GM19324 (cell line): ENCODE measurements at regions not wholly inside any gene's neighbourhood (a gene's known extent, or its start where the extent isn't known, plus 50 kb on each side); places are given as distances from the start of the nearest gene placed in this dataset.
"Not testable (repeated sequence)": the region's sequence is repeated elsewhere in the genome, so short reads cannot be mapped to it uniquely, and the experiment has no call there.

Experiments used
- ATAC-seq: cut with Tn5 transposase; IDR thresholded peaks from one replicate; pipeline ENCODE4 v1.9.1; 2021; ENCODE audit warnings: mild to moderate bottlenecking, moderate library complexity; ENCODE audit not compliant: unreplicated experiment, low FRiP score

DNA sequence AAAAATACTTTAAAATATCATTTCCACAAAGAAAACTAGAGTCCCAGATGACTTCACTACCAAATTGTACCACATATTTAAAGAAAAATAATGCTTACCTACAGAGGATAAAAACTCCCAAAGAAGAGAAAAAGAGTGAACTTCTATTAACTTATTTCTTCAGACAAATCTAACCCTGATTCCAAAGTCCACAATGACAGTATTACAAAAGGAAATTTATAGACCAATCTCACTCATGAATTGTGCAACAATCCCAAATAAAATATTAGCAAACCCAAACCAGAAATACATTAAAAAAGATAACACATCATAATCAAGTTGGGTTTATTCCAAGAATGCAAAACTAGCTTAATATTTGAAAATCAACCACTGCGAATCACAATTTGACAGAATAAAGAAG lies 161.4 kb upstream of the GALNT2 start:
- no peak for ATAC-seq

DNA sequence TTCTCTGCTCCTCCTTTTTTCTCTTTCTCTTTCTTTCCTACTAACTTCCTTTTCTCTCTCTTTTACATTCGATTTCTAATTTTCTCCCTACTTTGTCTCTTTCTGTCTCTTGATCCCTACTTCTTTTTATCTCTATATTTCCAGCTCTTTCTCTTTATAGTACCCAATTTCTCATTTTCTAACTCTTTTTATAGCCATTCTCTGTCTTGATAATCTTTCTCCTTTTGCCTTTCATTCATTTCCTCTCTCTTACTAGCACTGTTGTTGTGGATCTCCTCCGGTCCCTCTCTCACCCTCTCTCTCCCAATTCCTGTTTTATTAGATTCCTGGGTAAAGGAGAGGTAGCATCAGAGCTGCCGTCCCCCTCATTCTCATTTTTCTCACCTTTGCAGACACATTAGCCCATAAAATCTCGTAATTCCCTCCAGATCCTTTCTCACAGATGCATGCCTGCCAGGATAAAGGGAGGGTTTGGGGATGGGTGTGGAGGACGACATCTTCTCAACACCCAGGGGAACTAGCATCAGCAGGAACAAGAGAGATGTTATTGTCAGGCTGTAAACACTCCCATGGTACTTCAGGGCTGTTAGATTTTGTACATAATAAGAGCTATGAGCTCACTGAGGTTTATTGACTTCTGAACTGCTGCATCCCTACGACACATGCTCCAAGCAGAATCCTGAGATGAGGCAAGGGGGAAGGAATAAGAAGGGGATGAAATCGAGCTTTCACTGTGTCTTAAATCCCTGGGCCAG lies 159.0 kb upstream of the GALNT2 start:
- no peak for ATAC-seq

DNA sequence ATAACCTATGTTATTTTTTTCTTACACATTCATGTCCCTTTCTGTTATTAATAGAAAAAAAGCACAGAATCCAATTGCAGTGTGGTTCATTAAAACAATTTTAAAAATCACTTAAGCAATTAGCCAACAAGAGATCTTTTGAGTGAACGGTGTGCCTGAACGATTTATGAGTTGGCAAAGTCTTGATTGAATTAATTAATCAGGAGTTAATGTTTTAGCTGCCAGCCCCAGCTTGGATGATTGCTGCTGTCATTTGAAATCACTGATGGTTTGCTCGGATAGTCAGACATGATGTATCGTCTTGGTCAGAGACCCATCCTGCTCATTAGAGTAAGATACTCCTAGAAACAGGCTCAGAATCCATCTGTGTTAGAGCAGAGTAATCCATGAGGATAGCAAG lies 158.3 kb upstream of the GALNT2 start:
- ATAC-seq: no peak

DNA sequence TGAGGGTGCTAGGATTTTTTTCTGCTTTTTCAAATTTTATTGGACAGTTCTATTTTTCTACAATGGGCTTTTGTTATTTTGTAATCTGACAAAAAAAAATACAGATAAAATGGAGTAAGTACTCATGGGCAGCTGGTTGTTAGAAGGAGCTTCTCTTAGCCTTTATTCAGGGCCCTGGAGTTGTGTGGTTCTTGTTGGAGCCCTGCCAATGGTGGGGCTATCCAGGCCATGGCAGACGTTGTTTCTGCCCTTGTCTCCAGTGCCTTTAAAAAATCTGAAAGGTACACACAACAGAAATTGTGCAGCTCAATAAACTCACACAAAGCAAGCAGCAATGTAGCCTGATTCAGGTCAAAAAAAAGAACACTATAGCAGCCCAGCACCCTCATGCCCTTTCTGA lies 153.5 kb upstream of the GALNT2 start:
- ATAC-seq: no peak

DNA sequence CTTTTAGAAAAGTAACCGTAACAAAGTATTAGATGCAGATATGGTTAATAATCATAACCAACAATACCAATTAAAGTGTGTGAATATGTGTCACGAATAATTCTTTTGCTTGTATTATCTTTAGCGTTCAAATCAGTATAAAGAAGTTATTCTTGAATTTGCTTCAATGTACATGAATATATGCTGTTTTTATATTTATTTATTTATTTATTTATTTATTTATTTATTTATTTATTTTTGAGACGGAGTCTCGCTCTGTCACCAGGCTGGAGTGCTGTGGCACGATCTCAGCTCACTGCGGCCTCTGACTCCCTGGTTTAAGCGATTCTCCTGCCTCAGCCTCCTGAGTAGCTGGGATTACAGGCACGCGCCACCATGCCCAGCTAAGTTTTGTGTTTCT lies 147.6 kb upstream of the GALNT2 start:
- not testable (repeated sequence) for ATAC-seq

DNA sequence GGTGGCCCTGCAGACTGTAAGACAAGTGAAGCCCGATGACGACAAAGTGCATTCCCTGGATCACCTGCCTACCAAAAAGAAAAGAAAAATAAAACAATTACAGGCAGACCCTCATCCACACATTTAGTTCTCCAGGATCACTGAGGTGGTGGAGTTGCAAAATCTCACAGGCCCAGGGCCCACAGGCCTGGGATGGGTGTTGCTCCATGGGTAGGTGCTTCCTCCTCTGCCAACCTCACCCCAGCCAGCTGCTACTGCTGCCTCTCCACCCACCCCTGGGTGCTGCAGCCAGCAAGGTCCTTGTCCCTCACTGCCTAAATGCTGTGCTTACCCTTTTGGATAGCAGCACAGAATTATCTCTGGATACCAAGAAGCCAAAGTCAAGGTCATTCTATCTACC lies 146.4 kb upstream of the GALNT2 start:
- no peak for ATAC-seq

DNA sequence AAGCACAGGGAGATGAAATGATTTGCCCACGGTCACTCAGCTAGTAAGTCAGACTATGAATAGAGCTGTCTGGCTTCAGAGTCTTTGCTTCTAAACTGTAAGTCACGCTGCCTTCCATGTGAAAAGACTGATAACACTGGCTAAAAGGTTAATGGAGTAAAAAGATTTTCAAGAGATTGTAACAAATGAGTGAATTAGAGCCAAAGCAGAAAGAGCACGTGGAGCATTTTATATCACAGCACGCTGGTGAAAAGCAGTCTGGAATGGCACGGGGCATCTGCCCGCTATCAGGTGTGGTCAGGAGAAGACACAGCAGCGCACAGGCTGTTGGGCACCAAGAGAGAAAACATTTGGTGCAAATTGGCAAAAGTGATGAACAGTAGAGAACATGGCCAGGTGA lies 144.8 kb upstream of the GALNT2 start:
- ATAC-seq: no peak

DNA sequence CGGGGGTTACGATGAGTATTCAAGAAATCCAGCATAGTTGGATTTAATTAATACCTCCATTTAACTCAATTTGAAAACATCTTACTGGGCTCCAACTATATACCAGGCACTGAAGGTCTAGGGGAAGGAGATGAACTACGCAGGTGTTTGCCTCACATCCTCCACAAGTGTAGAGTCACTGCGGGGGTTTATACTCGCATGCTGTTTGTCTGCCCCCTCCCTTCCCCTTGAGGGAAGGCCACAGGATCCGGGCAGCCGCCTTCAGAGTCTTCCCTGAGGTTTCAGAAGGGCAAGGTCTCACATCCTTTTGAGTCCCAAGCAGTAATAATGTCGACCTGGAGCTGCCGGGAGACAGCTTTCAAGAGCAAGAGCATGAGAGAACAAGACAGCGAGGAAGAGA lies 142.4 kb upstream of the GALNT2 start:
- no peak for ATAC-seq

DNA sequence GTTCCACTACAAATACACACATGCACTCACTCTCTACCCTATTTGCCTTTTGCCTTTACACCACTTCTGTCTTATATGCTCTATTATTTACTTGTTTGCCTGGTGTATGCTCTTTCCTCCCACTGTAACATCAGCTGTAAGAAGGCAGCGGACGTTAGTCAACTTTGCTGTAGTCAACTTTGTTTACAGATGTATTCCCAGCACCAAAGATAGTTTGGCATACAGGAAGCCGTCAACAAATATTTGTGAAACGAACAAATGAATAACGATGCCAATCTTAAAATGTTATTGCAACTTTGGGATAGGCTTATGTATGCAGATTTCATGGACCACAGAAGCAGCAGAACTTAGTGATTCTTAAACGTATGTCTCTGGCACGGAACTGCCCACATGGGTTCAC lies 138.3 kb upstream of the GALNT2 start:
- no peak for ATAC-seq

DNA sequence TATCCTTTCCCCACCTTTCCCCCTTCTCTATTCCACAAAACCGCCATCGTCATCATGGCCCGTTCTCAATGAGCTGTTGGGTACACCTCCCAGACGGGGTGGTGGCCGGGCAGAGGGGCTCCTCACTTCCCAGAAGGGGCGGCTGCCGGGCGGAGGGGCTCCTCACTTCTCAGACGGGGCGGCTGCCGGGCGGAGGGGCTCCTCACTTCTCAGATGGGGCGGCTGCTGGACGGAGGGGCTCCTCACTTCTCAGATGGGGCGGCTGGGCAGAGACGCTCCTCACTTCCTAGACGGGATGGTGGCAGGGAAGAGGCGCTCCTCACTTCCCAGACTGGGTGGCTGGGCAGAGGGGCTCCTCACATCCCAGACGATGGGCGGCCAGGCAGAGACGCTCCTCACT lies 135.3 kb upstream of the GALNT2 start:
- ATAC-seq: not testable (repeated sequence)

DNA sequence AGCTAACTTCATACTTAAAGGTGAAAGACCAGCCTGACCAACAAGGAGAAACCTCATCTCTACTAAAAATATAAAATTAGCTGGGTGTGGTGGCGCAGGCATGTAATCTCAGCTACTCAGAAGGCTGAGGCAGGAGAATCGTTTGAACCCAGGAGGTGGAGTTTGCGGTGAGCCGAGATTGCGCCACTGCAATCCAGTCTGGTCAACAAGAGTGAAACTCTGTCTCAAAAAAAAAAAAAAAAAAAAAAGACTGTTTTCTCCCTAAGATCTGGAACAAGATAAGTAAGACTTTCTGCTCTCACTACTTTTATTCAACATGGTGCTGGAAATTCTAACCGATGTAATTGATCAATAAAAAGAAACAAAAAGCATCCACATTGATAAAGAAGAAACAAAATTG lies 131.9 kb upstream of the GALNT2 start:
- ATAC-seq: not testable (repeated sequence)

DNA sequence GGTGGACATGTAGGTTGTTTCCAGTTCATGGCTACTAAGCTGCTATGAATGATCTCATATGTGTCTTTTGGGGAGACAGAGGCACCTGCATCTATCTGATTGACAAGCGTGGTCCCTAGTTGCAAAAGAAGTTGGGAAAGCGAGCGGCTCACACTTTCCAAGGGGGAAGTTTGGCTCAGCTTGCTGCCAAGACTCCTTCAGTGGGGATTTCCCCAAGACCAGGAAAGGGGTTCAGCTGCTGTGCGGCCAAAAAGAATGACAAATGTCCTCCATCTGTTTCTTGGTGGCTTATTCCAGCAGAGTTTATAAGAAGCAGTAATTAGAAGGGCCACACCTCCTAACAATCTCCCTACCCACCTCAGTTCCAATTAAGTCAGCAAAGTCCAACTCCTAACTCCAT lies 128.5 kb upstream of the GALNT2 start:
- no peak for ATAC-seq

DNA sequence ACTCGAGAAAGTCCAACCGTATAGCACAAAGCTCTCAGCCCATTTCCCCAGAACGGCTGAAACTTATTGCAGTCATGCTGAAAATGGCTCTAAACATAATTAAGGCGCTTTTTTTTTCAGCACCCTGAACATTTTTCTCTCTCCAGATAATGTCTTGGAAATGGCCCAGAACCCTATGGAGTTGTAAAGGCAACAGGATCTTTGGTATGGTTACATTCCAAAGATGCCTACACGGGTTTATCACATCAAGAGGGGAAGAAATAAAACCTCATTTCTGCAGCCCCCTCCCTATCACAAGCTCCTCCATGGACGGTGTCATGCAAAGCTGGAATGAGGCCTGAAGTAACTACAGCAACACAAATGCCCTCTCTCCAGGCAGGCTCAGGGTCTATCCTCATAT lies 126.4 kb upstream of the GALNT2 start:
- ATAC-seq: no peak

DNA sequence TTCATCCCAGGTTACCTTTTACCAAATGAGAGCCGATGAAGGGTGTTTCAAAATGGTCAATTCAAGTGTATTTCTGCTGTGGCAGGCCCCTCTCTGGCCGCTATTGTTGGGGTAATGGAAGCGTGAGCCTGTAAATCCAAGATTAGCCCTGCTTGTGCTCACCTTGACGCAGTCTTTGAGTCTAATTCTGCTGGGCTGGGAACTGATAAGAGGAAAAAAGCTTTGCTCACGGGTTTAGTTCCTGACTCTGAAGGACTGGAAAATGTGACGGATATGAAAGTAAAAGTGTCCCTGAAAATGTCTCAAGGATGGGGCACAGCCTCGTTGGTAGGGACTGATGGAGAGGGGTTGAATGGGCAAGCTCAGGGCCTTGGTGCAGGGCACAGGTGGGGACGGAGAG lies 125.9 kb upstream of the GALNT2 start:
- ATAC-seq: no peak

DNA sequence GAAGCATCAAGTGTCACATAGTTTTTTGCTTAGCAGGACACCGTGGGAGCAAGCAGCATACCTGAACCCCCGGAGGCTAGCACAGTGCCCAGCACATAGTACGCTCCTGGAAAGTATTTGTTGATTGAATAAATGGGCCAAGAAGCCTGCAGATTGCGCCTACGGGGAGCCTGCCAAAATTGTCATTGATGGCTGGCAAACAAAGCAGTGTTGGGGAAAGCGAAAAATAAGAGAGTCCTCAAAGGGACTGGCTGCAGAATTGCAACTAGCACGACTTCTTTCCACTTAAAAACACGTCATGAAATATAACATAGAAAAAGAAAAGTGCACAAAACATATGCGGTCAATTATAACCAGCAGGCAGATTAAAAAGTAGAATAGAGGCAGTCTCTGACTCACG lies 125.2 kb upstream of the GALNT2 start:
- no peak for ATAC-seq

DNA sequence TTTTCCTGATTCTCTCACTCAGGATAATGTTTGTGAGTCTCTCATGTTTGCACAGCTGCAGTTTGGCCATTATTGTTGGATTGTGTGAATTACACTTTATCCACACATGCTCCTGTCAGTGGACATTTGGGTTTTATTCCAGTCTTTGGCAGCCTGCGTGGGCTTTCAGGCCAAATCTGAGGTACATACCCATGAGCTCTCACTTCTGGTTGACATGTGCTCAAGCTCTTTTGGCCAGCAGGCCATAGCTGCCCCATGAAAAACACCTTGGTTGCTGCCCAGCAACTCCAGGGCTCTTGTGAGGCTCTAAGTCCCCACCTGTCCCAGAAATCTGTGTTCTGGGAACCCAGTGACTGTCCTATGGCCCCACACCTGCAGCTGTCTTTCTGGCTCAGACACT lies 124.5 kb upstream of the GALNT2 start:
- no peak for ATAC-seq

DNA sequence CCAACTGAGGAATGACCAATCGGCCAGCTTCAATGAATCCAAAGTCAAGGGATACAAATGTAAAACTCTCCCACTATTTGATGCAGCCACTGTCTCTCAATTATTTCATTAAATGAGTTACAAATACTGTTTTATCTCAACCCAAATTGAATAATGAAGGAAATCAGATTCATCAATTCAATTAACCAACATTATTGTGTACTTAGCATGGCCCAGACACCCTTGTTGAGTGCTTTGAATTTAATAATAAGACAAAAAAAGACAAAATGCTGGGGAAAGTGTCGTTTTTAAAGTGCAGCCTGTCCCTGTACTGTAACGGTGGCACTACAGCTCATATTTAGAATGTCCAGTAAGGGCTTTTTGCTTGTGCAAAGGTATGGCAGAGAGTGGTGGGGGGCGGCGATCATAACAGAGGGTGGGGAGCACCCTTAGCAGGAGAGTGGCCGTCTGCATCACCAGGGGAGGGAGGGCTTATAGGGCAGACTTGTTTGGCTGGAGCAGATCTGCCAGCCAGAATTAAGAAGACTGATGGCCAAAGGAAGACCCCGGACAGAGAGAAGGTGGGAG lies 123.8 kb upstream of the GALNT2 start:
- no peak for ATAC-seq

DNA sequence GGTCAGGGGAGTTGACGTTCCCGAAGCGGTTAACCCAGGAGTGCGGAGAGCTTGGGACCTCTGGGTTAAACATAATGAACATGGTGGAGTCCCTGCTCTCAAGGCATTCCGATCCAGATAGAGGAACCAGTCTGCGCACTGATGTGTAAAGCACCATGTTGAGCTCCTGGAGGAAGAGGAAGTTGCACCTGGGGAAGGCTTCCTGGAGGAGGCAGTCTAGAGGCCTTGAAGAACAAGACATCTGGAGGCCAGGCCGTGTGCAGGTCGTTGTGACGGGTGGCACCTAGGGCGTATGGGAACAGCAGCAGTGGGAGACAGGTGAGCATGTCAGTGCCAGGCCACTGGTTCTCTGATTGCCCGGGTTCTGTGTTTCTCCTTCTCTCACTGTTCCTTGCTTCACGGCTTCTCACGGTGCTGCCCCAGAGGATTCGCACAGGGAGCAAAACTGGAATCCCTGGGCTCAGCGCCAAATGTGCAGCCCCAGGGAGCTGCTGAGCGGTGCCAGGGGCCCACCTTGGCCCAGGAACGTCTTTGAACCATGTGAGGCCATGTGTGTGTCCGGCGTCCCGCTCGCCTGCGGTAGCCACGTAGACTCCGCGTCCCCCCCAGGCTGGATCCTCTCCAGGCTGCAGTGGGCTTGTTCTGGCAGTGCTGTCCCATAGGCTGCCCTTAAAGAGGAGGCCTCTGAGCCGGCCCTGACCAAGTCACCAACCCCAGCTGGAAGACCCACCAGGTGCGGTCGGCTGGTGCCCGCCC lies 122.9 kb upstream of the GALNT2 start:
- ATAC-seq: no peak

DNA sequence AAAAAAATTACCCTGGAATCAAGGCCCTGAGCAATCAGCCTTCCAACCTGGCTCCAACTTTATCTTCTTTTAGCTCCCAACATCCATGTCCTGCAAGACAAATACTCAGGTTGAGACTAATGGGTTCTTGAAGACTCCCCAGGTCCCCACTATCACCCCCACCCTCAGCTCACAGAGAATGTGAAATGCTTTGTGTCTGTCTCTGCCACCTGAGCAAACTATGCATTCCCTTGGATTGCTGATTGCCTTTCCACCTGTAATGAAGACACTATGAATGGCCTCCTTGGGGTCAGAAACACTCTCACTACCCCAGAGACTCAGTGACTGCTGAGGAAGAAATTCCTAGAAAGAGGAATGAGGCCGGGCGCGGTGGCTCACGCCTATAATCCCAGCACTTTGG lies 121.2 kb upstream of the GALNT2 start:
- ATAC-seq: no peak

DNA sequence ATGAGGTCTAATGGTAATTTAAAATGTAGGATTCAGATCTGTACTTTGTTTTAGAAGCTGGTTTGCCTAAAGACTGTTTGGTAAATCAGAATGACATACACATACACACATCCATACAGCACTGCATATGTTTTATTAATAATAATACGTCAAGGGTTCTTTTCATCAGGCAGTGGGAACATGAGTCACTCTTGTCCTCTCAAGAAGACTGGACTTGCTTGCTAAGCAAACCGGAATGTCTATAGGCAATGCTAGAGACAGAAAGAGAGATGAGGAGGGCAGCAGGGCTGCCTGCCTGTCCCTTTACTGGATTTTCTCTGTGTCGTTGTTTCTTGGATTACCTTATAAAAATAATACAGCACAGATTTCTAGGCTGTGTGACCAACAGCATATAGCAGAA lies 119.1 kb upstream of the GALNT2 start:
- ATAC-seq: no peak

DNA sequence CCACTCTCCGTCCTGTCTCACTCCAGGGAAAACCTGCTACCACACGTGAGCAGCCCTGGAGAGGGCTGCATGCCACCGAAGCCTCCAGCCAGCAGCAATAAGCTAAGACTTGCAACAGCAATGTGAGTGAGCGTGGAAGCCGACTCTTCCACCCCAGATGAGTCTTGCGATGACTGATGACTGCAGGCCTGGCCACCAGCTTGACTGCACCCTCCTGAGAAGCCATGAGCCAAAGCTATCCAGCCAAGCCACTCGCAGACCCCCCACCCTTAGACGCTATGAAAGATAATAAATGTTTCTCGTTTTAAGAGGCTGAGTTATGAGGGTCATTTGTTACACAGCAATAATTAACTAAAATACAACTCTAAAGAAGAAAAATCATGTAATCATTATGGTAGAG lies 118.6 kb upstream of the GALNT2 start:
- no peak for ATAC-seq

DNA sequence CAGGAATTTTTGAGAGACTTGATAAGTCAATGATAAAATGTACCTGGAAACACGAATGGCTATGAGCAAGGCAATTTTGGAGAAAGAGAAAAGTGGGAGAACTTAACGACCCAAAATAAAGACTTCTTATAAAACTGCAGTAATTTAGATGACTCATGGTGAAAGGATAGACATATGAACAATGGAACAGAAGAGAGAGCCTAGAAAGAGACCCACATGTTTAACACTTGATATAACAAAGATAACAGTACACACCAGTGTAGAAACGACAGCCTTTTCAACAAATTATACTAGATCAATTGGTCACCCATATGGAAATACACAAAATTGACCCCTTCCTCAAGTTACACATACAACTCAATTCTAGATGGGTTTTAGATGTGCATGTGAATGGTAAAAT lies 117.5 kb upstream of the GALNT2 start:
- ATAC-seq: no peak
